HG02943 (cell line): ENCODE measurements at regions not wholly inside any gene's neighbourhood (a gene's known extent, or its start where the extent isn't known, plus 50 kb on each side); places are given as distances from the start of the nearest gene placed in this dataset.

Experiments used
- ATAC-seq: cut with Tn5 transposase; IDR thresholded peaks from one replicate; pipeline ENCODE4 v1.9.1; 2021; ENCODE audit warnings: mild to moderate bottlenecking, low read depth, moderate library complexity; ENCODE audit not compliant: unreplicated experiment

DNA sequence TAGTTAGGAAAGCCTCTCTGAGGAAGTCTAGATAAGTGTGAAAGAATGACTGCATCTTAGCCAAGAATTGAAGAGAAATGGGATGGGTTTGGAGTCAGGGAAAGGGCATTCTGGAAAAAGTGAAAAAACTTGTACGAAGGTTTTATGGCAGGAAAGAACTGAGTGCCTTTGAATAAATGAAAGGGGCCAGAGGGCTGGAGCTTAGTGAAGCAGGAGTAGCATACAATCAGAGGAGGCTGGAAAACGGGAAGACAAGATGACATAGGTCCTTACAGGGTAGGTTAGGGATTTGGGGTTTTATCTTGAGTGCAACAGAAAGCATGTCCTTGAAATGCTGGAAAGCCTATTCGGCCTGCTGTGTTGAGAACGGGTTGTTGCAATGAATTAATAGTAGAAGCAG lies 152.6 kb upstream of the RND3 start:
- no peak for ATAC-seq

DNA sequence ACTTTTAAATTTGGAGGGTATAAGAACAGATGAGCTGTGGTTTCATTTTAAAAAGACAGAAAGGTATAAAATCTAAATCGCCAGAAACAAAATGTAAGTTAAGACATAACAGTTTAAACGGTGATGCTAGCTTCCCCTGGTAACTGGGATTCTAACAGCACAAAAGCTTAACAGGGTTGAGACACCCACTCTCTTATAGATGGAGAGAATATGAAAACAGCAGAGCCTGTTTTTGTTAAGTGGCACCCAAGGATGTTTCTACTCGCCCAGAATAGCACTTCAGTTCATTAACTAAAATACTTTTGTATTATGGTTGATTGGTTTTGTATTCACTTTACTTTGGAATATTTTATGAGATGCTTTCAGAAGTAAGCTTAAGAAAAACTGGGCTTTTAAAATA lies 151.9 kb upstream of the RND3 start:
- no peak for ATAC-seq

DNA sequence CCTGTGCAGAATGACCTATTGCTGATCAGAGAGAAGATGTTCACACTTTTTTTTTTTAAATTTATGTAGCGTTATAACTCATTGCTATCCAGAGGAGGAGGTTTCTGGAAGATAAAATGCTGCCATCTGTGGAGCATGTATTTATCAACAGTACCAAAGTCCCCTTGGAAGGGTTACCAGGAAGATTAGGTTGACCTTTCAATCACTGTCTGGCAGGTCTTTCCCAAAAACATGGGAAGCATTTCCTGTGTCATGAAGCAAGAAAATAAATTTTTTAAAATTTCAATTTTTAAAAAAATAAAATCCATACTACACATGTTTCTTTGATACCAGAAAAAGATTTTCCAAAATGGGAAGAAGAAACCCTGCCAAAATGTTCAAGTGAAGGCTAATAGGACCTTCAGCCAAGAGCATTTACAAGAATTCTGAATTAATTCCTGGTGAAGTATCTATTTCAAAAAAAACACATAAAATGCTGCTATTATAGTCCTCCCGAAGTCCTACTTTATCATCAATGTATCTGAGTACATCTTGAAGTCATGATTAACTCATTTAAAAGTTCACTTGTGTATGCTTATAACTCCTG lies 143.9 kb upstream of the RND3 start:
- ATAC-seq, result no peak

DNA sequence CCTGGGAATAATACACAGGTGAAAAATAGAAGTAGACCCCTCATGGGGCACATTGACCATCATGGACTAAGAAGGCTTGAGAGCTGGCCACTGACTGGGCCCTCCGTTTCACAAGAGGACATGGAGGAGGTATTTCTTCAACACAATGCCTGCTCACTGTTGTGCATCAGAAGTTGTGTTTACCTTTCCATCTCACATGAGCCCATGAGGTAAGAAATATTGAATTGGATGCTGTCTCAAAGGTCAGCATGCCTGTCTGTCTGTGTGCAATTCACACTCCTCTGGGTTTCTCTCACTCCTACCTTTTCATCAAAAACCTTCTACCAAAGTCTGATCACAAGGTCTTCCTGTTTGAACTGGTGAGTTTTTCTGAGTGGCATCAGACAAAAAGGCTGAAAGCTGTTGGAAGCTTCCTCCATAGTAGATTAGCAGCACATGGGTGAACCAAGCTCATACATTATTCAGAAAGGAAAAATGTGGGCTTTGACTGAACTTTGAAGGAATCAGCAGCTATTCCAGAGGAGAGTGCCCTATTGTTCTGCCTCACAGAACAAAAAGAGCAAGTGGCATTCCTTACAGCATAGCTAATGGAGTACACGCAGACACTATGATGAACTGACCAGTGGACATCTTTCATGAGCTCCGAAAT lies 143.2 kb upstream of the RND3 start:
- ATAC-seq, result no peak

DNA sequence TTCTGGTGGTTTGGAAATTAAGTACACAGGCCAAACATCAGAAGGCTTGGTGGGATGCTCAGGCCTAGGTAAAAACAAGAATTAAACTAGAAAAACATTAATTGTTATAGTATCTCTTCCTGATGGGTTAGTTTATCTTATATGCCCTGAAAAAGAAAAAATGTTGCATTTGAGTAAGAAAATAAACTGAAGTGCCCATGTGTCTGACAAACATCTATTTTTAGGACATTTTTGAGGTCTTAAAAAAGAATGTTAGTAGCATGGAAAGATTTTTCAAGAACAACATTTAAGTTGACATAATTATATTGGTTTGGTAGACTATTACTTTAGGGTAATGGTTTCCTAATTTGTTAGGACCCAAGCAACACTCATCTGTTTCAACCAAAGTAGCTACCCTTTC lies 140.1 kb upstream of the RND3 start:
- ATAC-seq, result no peak

DNA sequence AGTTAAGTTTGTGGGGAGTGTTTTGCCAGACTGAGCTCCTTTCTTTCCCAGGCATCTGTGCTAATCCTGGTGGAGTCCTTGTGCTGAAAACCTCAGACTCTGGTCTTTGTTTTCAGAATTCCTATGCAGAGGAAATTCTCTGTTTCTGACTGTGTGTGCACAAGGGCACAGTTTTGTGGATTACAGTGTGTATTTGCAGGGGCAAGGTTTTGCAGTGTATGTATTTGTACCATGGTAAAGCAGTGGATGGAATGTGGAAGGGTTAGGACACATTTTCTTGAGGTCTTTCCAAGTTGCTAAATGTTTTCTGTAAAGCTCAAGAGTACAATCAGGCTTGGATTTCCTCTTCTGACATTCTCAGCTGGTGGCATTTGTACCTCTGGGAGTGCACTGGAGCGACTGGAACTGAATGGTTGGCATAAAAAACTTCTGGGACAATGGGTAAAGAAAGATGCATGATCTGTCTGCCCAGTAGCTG lies 139.5 kb upstream of the RND3 start:
- ATAC-seq, result no peak

DNA sequence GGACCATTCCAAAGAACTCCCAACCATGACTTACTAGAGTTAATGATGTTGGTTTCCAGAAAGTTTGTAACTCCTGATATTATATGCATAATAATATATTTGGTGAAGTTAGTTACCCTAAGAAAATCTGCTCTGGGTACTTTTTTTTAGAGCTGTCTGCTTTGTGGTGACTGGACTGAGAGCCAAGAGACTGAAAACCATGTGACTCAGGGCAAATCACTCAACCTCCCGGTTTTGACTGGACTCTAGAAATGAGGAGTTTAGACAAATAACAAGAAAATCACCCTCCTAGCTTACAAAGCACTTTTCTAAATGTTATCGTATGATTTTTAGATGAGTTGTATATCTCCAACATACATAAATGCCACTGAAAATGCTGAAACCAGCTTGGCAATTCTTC lies 138.3 kb upstream of the RND3 start:
- ATAC-seq, result no peak

DNA sequence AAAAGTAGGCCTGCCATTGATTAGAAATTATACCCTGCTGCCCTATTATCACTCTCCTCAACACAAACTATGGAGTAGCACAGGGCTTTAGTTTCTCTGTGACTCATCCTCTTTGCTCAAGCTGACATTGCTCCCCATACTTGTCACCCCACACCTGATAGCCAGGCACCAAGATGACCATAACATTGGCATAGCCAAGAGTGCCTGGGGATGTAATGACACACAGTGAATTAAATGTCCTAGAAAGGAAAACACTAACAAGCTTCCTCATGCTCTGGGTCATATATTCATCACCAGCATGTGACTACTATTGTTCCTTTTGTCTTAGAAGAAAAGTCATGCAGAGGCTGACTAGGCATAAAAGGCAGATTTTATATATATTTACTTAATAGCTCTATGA lies 137.8 kb upstream of the RND3 start:
- no peak for ATAC-seq

DNA sequence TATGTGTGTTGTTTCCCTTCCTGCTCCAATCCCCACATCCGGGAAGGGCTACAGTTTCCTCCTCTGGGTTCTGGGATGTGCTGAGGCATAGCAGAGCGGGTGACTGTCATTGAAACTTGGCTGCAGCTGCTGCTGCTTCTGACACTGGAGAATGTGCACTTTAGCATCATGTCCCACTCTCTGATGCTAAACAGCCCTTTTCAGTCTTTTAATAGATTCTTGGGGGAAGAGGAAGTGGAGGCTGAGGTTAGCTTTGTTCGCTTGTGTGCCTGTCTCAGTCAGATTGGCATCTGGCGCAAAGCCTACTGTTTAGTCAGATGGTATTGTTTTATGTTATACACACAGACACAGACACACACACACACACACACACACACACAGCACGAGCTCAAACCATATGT lies 136.5 kb upstream of the RND3 start:
- peak; percentile 69 for ATAC-seq

DNA sequence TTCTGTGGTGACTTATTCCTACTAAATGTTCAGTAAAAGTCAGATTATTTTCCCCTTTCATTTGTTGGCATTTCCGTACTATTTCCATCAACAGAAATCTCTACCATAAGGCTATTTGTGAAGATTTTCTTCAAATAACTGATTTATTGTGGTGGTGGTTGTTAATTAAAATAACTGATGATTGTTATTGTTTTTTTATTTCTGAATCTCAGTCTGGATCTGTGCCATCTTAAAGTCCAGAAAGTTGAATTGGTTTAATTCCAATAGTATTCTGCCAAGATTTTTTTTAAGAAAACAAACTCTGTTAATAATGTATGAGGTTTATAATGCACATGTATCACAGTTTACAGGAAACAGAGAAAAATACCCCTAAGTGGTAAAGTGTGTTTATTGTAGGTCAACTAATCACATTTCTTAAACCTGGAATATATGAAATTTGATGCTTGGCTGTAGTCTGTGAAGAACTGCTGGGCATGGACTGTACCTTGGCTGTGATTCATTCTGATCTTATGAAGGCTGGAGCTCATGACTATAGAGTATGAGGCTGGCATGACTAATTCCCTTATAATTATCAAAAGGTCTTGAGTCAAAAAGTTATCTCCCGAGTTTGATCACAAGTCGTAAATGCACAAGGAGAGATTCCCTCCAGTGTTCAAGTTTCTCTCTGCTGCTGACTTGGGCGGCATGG lies 134.2 kb upstream of the RND3 start:
- no peak for ATAC-seq

DNA sequence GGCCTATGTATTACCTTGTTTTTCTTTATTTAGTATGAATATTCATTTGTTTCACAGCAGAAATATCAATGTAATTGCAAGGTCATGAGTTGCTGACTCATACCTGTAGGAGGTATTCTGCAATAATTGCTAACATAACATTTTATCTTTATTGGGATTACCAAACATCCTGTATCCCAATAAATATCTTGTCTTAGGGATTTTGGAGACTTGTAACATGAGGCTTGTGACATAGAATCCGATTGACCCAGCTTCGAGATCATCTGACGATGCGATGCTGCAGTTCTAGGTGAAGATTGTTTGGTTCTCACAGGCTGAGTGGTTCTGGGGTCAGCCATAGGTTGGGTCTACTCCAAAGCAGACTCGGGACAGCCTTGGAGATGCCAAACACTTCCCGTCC lies 133.4 kb upstream of the RND3 start:
- ATAC-seq, result no peak

DNA sequence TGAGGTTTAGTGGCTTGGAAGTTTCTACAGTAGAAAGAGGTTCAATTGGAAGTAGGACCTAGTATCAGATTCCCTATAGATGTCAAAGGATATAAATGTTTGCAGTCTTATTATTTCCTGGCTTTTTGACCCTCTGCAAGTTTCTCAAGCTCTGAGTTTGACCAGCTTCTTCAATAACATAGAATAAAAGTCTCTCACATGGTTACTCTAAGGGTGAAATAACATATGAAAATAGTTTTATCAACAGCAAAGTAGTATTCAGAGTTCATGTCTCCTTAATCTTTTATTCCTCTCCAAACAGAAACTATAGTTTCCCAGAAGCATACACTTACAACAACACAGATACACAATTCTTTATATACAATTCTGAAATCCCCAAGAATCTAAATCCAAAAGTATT lies 132.9 kb upstream of the RND3 start:
- no peak for ATAC-seq

DNA sequence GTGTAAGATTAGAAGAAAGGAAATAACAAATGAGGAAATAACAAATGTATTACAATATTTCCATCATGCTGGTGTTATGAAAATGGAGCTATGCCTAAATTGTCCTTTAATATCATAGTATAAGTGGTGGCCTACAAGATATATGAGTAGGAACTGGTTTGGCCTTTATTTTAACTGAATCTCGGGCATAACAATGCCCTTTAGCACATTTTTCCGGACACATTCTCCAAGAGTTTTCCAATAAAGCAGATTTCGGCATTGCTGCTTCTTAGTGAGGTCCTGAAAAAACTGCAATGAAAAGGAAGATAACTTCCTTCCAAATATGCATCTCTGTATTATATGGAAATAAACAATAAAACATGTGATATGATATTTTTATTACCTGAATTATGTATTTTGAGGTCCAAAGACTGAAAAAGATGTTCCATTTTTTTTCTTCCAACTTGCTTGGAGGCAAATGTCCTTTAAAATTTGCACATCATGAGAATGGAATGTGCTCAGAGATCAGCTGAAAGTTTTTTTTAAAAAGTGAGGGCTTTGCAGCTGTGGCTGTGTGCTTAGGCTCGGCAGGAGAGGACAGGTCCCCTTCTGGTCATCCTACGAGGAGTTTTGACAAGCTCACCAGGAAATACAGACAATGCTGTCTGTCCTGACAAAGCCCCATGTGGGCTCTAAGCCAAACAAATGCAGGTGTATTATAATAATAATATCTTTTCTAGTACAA lies 132.3 kb upstream of the RND3 start:
- ATAC-seq, result no peak

DNA sequence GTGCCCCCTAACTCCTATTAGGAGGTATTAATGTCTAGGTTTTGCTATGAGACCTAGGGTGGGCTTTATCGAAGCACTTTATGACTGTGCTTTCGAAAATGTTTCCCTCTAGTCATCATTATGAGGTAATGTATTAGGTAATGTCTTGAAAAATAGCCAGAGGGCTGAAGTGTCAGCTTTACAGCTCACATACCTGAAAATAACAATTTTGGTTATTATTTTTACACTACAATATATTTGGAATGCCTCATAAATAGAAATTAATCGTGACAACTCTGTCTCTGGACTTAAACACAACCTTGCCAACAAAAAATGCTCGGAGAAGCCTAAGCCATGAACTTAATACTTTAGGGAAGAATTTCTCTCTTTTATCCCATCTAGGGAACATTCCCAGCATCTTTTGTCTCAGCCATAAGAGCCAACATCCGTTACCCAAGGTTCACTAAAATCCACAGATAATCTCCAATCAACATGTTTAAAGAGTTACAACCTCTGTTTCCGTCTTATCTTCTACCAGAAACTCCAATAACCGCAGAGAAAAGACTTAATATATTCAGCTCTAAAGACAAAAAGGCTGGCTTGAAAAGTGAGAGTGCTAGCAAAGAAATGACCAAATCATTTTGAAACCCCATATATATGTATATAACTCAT lies 130.9 kb upstream of the RND3 start:
- ATAC-seq, result no peak

DNA sequence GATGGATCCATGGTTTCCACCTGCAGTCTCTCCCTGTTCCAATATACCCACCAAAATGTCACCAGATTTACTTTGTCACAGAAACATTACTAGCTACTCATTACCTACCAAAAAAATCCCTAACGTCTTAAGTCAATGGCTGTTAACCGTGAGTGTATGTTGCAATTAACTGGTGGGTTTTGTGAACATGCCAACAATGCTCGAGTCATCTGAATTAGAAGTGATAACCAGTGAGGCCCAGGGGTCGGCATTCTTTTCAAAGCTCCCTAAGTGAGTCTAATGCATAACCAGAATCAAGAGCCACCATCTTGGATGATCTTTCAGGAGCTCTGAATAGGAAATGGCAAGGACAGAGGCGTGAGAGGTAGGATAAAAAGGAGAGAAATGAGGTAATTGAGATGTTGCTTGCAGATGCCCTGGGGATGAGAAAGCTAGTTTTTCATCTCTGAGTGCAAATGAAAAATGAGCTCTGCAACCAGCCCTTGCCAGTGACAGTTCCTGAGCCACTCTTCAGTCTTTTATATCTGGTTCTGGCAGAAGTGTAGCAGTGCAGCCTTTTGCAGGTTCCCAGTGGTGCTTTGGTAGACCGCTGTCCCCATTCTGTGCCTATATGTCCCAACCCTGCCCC lies 130.0 kb upstream of the RND3 start:
- no peak for ATAC-seq

DNA sequence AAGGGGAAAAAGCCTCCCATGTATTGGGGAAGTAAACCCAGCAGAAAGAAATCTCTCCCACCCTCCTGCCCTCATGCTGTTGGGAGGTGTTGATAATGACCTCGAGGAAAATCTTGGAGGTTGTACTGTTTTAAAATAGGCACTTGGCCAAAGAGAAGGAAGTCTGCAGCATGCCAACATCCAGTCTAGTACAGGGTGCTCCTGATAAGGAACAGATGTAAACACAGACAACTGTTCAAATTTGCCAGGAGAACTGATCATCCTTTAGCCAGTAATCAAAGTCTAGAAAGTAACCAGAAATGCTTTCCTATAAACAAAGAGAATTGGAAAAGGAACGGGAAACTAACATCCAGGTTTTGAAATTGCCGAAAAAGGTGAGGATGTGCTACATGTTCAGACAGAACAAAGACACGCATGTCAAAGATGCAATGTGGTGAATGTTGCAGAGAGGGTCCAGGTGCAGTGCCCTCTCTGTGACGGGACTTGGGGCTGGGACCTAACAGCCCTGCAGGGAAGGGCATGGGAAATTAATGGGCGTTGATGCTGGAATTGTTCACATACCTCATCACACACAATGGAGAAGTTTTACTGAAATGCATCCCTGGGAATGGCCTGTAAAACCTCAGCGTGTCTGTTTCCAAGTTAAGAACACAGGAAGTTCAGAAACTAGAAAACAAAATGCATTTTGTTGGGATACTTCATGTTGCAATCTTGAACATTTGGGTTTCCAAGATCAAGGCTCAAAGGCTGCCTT lies 125.7 kb upstream of the RND3 start:
- ATAC-seq, result no peak

DNA sequence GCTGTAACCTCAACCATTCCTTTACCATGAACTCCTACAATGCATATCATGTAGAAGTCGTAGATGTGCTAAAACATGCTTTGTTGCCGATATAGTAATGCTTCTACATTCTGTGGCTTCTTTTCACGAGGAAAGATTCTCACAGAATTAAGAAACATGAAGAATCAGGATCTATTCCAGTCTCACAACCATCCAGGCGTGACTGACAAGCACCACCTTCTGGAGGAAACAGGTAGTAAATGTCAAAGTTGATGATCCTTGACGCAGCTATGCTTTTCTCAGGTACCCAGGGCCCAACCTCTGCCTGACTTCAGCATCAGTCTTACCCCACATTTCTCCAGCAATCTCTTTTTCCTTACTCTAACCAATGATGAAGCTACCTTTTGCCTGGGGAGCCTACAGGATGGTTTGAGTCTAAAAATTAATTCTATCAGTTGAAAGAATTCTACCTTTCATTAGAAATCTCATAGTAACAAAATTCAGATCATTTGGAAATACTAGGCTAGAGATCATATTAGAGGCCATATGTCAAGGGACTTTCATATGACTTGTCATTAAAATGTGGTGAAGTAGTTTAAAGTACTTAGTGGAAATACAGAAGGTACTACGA lies 123.3 kb upstream of the RND3 start:
- no peak for ATAC-seq

DNA sequence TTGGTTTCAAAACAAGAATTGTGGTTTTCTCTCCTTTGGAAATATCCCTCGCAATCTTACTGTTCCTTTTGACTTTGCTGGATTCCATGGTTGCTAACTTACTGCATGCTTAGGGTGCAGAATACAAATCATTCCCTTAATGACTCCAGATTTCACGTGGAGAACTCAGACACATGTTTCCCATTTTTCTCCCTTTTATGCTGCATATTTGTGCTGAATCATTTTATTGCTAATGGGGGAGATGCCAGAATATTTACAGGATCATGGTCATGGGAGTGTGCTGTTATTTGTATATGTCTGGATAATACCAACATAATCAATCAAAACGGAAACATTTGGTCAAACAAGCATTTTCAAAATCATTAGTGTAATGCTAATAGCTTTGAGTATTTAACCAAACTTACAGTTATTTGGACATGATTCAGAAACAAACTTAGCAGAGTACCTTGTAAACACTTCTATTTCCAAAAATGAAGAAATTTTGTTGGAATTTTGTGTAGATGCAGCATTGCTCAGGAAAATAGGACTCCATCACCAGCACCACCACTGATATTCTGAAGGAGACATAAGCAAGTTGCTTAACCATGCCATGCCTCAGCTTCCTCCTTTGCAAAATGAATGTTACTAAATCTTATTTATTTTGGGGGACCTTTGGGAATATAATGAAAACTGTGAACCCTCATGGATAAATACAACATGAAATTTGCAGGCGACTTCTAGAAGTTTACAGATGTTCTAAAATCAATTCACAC lies 122.5 kb upstream of the RND3 start:
- no peak for ATAC-seq

DNA sequence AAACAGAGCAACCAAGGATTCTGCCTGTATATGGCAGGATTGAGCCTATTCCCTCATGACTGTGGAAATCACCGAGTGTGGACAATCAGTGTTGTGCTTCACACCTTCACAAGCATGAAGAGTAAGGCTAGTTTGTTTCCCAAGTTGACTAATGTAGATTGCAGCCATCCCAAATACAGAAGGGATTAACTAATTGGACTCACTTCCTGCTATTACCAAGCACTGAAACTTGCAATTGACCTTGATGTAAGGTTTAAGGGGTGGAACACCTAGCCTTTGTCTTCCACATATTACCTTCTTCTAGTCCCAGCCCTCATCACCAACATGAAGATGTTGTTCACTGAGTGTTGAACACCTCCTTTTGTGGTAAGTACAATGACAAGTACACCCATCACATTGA lies 120.9 kb upstream of the RND3 start:
- ATAC-seq, result no peak
